KG1 (cell line): ENCODE measurements at regions not wholly inside any gene's neighbourhood (a gene's known extent, or its start where the extent isn't known, plus 50 kb on each side); places are given as distances from the start of the nearest gene placed in this dataset.
"Not testable (repeated sequence)": the region's sequence is repeated elsewhere in the genome, so short reads cannot be mapped to it uniquely, and the experiment has no call there.

Source experiments
- DNase-seq: peaks from one replicate; lab custom pipeline; 2025; lab: John Stamatoyannopoulos, UW

DNA sequence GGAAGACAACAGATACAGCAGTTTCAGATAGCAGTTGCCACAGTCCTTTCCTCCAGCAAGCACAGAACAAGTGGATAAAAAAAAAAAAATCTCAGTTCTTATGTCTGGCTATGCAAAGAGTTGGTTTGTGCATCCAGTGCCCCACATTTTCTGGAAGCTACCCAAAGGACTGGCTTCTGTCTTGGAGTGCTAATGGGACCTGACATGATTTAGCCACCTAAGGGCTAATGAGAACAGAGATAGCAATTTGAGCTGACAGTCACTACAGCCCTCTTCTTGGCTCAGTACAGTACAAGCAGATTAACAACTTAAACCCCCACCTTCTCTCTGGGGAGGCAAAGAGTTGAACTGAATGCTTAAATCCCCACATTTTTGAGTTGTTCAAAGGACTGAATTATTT is 976.8 kb downstream of the TBC1D32 start:
- no peak for DNase-seq

DNA sequence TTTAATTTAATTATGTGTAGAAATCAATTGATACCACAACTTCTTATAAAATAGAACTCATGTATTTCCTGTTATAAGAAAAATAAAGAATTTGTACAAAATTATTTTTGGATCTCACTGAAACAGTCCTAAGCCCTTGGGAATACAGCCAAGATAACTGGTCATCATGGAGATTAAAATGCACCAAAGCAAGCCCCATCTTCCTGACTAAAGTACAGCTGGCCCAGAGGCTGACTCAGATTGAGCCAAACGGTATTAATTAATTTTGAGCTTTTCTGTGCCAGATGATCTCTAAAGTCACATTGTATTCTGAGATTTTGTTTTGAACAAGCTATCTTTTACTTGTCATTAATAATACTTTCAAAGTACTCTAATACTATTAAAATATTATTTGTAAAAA is 978.5 kb downstream of the TBC1D32 start:
- no peak for DNase-seq

DNA sequence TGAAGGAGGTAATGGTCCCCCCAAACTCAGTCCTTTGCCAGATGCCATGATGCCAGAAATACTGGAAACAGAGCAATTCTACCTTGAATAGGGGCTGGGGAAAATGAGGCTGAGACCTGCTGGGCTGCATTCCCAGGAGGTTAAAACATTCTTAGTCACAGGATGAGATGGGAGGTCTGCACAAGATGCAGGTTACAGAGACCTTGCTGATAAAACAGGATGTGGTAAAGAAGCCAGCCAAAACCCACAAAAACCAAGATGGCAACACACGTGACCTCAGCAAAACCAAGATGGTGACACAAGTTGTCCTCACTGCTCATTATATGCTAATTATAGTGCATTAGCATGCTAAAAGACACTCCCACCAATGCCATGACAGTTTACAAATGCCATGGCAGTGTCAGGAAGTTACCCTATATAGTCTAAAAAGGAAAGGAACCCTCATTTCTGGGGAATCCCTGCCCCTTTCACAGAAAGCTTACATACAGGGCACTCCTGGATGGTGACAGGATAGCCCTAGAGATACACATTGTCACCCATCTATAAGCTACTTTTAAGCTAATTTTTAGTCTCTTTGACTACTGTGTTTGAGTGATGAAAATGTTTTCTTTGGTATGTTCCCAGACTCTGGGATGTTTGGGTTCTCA is 979.7 kb downstream of the TBC1D32 start:
- DNase-seq = no peak

DNA sequence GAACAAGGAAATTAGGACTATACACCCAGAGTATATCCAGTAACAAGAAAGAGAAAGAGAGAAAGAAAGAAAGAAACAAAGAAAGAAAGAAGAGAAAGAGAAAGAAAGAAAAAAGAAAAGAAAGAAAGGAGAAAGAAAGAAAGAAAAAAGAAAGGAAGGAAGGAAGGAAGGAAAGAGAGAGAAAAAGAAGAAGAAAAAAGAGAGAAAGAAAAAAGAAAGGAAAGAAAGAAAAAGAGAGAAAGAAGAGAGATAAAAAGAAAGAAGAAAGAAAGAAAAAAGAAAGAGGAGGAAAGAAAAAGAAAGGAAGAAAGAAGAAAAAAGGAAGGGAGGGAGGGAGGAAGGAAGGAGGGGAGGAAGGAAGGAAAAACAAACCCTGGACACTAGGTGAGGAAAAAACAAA is 981.8 kb downstream of the TBC1D32 start:
- DNase-seq = no peak

DNA sequence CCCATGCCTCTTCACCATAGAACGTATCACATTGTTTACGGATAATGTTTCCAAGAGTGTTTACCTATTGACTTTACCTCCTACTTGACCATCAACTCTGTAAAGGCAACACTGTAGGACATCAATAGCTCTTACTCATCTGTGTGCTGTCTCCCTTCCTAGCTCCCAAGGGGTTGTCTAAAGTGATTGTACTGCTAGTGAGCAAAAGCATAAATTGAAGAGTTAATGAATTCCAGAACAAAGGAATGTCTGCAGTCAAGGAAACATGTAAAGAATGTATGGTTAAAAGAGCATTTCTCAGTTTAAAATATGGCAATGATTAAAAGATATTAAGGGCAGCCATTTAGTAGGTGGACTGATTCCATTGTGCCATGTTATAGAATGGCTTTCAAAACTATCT is 985.4 kb downstream of the TBC1D32 start:
- DNase-seq = no peak

DNA sequence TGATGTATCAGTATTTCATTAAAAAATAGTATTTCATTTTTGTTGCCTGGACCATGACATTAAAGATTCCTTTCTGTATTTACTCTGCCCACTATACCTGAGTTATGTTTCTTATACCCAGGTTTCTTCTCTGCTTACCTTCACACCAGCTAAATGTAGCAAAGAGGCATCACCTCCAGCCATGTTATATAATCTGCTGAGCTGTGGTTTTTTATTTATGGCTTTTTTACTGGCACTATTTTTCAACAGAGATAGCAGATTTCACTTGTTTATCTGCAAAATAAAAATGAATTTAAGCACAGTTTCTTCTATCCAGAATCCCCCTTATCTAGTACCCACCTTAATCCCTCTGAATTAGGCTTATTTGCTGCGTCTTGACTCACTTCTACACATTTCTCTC is 979.0 kb upstream of the MAN1A1 start:
- no peak for DNase-seq

DNA sequence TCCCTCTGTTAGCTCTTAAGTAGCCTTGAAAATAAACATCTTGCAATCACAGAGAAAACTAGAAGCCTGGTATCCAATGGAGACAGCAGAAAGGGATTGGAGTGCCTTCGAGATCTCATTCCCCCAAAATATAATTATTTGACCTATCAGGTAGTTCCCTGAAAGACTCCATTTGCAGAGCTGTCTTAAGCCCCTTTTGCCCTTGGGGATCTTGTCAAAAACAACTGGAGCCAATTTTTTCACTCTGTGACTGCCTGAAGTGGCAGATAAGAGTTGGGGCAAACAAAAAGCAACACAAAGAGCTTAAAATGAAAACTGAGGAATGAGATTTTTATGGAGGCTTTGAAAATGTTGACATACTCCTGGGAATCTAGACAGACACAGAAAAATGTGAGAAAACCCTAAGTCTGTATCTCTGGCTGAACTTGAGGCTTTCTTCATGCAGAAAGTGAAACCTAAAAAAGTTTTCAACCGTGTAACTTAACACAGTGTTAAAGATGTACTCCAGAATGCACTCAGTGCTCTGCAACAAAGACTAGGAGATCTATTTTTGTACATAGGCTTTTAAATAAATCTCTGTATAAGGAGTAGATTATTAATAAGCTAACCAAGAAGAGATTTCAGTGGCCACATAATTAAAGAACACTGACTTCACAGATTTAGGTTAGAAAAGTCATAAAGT is 971.1 kb upstream of the MAN1A1 start:
- no peak for DNase-seq

DNA sequence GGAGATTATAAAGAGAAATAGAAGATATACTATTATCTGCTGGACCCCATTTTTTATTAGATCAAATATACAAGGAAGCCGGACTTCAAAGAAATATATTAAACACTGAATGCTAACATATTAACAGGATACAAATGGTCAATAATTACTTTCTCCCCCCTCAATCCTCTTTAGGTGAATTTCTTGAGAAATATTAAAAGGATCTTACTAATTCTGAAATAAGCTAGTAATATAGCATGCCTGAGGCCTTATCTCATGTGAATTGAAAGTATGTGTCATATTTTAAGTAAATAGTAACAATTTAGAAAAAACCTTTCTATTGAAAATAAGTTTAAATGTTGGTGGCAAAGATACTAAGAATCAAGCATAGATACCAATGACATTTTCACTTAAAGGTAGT is 954.7 kb upstream of the MAN1A1 start:
- DNase-seq = no peak

DNA sequence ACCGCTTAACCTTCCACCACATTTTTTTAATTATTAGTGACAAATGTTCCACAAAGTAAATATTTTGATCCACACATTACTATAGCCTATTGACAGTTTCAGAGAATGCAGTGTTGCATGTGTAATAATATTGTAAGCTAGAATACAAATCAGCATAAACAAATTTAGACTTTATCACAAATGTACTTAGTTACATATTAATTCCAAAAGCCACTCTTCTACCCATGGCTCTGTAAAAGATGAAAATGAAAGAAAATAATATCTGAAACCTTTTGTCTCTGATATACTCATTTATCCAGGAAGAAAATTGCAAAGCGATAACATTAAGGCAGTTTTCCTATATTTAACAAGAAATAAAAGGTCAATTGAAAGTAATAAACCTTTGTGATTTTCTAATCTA is 954.0 kb upstream of the MAN1A1 start:
- DNase-seq = no peak

DNA sequence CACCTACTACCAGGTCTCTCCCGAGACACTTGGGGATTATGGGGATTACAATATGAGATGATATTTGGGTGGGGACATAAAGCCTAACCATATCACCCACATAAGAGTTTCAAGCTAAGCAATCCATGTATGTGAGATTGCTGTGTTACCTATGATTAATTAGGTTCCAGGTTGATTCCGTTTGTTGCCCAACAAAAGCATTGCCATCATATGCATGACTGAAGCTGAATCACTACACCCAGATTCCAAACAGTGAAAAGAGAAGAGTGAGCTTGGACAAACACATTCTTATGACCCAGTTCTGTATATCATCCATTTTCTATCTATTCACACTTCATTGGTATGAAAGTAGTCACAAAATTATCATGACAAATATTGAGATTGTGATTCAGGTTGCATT is 952.5 kb upstream of the MAN1A1 start:
- no peak for DNase-seq

DNA sequence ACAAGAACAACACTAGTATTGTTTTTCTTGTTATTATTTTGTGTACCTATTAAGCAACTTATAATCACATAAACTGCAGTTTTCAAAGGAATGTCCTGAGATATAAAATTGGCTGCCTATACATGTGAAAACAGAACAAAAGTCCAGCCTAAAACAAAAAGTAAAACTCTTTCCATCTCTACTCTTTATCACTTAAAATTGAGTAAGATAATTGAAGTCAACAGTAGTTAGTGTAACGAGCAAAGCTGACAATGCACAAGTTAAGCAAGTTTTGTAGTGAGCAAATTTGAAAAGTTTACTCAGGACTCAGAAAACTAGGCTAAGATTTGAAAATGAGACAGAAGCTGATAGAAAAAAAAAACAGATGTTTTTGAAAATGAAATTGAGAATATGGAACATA is 941.4 kb upstream of the MAN1A1 start:
- no peak for DNase-seq

DNA sequence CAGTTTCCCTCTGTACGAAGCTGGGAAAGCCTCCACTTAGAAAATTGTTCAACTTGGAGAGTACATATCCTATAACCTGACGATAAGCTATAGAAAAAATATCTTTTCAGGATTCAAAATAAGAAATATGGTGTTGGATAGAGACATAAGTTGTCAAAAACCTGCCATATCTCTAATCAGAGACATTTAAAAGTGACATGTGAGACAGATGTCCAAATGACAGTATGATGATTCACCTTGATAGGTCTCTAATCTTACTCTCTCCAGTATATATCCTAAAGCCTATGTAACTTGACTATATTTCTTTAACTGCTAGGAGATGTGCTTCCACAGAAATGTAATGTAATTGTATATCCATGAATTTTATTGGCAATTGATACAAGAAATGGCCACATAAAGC is 932.4 kb upstream of the MAN1A1 start:
- DNase-seq = no peak

DNA sequence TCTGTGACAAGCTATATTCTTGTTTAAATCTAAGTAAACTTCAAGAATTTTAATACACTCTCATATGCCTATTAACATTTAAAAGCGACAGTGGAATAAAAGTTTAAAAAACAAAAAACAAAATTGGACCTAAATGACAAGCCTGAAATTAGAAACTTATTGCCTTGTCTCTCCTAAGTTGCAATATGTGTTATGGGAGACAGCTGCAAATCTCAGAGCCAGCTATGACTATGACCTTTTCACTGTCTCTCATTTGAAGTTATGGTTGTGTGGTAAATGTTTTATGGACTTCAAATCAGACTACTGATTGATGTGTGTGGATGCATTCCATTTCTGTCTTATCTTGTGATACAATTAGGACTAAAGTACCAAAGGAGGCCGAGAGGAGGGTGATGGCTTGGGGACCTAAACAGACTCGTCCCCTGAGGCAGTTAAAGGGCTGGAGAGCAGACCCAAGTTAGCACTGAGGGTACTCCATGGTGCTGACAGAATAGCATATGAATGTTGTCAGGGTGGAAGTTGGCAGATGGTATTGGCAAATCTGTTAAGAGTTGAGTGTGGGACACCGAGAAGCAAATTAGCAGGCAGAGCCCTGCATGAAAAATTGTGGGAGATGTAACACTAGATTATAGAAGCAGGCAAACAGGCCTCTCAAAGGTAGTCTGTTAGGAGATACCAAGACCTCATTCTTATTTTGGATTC is 930.1 kb upstream of the MAN1A1 start:
- DNase-seq = no peak

DNA sequence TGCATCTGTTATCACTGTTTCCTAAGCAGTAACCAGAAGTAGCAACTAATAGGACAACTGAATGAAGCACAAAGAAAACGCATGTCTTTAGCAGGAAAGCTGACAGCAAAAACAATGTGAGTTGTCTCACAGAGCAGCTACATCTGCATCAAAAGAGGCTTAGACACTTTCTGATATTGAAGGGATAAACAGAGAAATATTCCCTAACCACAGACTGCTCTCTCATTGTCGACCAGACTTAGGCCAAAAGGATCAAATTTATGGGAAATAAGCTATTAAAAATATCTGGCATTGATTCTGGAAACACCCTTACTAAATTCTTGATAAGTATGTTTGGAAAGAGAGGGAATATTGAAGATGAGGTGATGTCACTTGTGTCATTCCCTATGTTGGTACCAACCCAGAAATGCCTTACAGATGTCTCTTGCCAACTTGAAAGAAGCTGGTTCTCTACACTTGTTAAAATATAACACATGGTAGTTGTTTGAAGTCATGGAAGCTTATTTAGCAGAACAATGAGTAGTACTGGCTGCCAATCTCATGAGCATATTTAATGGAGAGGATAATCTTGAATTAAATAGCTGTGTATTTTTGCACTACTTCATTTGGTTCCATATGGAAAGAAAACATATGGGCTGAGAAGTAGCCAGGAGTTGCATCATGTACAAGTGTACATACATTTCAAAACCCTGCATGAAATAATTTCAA is 929.3 kb upstream of the MAN1A1 start:
- DNase-seq = no peak

DNA sequence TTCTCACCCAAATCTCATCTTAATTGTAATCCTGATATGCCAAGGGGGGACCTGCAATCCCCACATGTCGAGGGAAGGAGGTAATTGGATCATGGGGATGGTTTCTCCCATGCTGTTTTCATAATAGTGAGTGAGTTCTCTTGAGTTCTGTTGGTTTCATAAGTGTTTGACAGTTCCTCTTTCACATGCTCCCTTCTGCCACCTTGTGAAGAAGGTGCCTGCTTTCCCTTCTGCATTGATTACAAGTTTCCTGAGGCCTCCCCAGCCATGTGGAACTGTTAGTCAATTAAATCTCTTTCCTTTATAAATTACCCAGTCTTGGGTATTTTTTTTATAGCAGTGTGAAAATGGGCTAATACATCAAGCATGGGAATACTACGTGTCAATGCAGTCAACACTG is 925.0 kb upstream of the MAN1A1 start:
- DNase-seq = no peak

DNA sequence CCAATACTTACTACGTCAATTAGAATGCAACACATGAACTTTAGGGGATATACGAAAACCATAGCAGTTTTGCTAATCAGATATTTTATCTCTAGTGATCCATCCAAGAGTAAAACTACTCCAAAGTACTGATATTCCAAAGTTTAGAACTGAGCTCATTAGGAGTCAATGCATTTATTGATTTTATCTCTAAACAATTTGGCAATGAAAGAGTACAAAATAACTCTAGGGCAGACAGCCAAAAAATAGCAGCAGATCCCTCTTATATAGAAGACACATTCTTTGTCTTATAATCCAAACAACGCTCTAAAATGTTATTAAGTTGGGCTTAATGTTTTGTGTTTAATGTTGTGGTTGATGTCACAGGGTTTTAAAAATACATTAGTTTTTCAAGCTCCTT is 923.9 kb upstream of the MAN1A1 start:
- DNase-seq = no peak

DNA sequence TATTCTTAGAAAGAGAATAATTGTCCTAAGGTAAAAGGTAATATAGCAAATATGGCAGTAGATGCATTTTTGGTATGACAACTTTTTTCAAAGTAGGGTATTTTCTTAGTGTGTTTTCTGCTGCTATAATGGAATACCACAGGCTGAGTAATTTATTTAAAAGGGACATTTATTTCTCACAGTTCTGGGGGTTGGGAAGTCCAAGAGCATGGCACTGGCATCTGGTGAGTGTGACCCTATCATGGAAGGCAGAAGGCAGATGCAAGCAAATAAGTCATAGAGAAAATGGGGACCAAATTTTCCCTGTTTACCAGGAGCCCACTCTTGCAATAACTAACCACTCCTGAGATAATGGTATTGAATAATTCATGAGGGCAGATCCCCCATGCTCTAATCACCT is 922.5 kb upstream of the MAN1A1 start:
- DNase-seq = no peak

DNA sequence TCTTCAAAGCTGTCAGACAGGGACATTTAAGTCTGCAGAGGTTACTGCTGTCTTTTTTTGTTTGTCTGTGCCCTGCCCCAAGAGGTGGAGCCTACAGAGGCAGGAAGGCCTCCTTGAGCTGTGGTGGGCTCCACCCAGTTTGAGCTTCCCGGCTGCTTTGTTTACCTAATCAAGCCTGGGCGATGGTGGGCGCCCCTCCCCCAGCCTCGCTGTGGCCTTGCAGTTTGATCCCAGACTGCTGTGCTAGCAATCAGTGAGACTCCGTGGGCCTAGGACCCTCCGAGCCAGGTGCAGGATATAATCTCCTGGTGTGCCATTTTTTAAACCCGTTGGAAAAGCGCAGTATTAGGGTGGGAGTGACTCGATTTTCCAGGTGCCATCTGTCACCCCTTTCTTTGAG is 918.7 kb upstream of the MAN1A1 start:
- not testable (repeated sequence) for DNase-seq

DNA sequence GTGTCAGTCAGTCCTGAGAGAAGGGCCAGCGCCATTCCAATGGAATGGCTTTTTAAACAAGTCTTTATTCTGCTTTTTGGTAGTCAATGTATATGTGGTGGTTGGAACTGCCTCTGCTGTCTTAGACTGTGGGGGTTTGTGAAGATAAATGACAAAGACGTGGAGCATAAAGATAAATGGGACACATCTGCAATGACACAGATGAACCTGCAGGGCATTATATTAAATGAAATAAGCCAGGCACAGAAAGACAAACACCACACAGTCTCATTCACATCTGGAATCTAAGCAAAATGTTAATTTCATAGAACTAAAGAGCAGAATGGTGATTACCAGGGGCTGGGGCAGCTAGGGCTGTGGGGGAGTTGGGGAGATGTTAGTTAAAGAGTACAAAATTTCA is 912.8 kb upstream of the MAN1A1 start:
- no peak for DNase-seq

DNA sequence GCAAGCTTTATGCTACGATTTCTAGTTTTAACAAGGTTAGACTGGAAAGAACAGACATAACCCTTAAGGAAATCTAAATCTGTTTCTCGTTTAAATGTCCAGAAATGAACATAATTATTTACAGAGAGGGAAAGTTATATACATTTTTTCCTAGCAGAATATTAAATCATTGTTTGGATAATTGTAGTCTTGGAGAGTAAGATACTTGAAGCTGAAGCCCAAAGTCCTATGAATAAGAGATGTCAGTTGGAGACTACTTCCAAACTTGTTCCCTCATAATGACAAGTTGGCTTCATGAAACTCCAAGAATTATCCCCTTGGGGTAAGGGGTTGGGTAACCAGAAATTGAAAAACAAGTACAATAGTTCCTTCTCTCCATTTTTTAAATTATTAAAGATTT is 911.1 kb upstream of the MAN1A1 start:
- DNase-seq = no peak

DNA sequence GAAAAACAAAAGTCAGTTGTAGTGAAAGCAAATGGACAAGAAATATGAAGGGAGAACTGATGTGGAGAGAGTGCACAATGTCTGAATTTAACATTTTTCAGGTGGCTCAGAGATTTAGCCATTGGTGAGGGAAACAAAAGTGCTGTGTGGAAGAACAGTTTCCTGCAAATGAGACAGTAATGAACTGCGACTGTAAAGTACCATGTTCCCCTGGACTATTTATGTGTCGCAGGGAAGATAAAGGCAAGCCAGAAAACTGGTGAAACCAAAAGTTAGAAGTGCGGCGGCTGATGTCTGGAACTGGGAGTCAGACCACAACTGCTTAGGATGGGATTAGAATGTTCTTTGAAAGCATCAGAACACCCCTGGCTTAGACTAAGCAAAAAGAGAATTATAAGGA is 905.1 kb upstream of the MAN1A1 start:
- DNase-seq = no peak

DNA sequence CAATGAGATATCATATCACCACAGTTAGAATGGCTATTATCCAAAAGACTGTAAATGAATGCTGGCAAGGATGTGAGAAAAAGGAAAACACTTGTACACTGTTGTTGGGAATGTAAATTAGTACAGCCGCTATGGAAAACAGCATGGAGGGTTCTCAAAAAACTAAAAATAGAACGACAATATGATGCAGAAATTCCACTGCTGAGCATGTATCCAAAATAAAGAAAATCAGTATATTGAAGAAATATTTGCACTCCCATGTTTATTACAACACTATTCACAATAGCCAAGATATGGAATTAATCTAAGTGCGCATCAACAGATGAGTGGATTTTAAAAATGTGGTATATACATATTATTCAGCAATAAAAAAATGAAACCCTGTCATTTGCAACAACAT is 898.9 kb upstream of the MAN1A1 start:
- no peak for DNase-seq

DNA sequence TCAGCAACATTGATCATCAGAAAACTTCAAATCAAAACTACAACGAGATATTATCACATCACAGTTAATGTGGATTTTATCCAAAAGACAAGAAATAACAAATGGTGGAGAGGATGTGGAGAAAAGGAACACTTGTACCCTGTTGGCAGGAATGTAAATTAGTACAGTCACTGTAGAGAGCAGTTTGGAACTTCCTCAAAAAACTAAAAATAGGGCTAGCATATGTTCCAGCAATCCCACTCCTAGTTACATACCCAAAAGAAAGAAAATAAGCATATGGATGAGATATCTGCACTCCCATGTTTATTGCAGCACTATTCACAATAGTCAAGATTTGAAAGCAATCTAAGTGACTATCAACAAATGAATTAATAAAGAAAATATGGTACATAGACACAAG is 887.7 kb upstream of the MAN1A1 start:
- DNase-seq = no peak
